ENCODE measurements at regions not wholly inside any gene's neighbourhood (a gene's known extent, or its start where the extent isn't known, plus 50 kb on each side); places are given as distances from the start of the nearest gene placed in this dataset.

DNA sequence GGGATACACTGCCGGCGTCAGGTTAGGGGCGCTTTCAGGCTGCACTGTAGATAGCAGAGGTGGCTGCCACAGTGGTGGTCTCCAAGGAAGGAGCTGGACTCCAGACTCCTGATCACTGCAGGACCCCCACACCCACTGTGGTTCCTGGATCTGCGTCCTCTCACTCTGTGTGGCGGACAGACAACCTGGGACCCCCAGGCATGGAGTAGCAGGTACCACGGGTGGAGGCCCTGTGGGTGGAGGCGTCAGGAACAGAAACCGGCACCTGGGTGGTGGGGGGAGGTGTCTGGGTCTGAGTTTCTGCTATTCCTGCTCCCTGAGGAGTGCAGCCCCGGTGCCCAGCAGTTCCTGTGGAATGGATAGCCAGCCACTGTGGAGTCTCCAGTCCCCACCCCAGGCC, 75.1 kb upstream of the PCAT7 start:
- TF ChIP-seq, protein P1, sequence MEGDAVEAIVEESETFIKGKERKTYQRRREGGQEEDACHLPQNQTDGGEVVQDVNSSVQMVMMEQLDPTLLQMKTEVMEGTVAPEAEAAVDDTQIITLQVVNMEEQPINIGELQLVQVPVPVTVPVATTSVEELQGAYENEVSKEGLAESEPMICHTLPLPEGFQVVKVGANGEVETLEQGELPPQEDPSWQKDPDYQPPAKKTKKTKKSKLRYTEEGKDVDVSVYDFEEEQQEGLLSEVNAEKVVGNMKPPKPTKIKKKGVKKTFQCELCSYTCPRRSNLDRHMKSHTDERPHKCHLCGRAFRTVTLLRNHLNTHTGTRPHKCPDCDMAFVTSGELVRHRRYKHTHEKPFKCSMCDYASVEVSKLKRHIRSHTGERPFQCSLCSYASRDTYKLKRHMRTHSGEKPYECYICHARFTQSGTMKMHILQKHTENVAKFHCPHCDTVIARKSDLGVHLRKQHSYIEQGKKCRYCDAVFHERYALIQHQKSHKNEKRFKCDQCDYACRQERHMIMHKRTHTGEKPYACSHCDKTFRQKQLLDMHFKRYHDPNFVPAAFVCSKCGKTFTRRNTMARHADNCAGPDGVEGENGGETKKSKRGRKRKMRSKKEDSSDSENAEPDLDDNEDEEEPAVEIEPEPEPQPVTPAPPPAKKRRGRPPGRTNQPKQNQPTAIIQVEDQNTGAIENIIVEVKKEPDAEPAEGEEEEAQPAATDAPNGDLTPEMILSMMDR (IDR thresholded peaks at IDR 0.05): no peak
- no peak for TF ChIP-seq EZH2 (IDR thresholded peaks at IDR 0.05)

Measured in neural progenitor cell (in vitro differentiated cells).